ENCODE measurements at regions not wholly inside any gene's neighbourhood (a gene's known extent, or its start where the extent isn't known, plus 50 kb on each side); places are given as distances from the start of the nearest gene placed in this dataset.

GRCh38 chr5:124419531-124419930 lies 326.9 kb downstream of the ZNF608 start:
- TF ChIP-seq TOX (CRISPR knock-in tag; IDR thresholded peaks at IDR 0.05; ENCODE audit: borderline replicate concordance) (no peak), PATZ1 (CRISPR knock-in tag; IDR thresholded peaks at IDR 0.05; ENCODE audit: borderline replicate concordance) (no peak), BACH2 (CRISPR knock-in tag; IDR thresholded peaks at IDR 0.05; ENCODE audit: borderline replicate concordance) (no peak), CSDC2 (CRISPR knock-in tag; IDR thresholded peaks at IDR 0.05) (no peak), OSR1 (CRISPR knock-in tag; IDR thresholded peaks at IDR 0.05) (no peak), ZFP30 (CRISPR knock-in tag; IDR thresholded peaks at IDR 0.05) (no peak), GLIS3 (CRISPR knock-in tag; IDR thresholded peaks at IDR 0.05) (no peak)
